Skeletal muscle satellite cell (primary cell): ENCODE measurements at regions not wholly inside any gene's neighbourhood (a gene's known extent, or its start where the extent isn't known, plus 50 kb on each side); places are given as distances from the start of the nearest gene placed in this dataset.
"Not testable (repeated sequence)": the region's sequence is repeated elsewhere in the genome, so short reads cannot be mapped to it uniquely, and the experiment has no call there.

Experiments used
- H3K27me3 ChIP-seq: 2 replicates; pipeline ENCODE4 v1.7.0; 2013; ENCODE audit warnings: low read length; ENCODE audit not compliant: control insufficient read depth, insufficient read depth
- H3K36me3 ChIP-seq: 2 replicates; pipeline ENCODE4 v1.7.0; 2013; ENCODE audit warnings: mild to moderate bottlenecking, control low read depth, low read length; ENCODE audit not compliant: insufficient read depth
- H3K4me1 ChIP-seq: 2 replicates; pipeline ENCODE4 v1.7.0; 2013; ENCODE audit warnings: low read length; ENCODE audit not compliant: control insufficient read depth, insufficient read depth
- H3K4me2 ChIP-seq: 2 replicates; pipeline ENCODE4 v1.7.0; 2013; ENCODE audit warnings: mild to moderate bottlenecking, low read length
- H3K4me3 ChIP-seq: 2 replicates; pipeline ENCODE4 v1.7.0; 2013; ENCODE audit warnings: low read length
- H3K9ac ChIP-seq: 2 replicates; pipeline ENCODE4 v1.7.0; 2013; ENCODE audit warnings: mild to moderate bottlenecking, low read depth, low read length, moderate library complexity
- H3K9me3 ChIP-seq: replicated peaks from 2 replicates; pipeline ENCODE4 v1.7.0; 2013; ENCODE audit warnings: mild to moderate bottlenecking, control low read depth, low read length

DNA sequence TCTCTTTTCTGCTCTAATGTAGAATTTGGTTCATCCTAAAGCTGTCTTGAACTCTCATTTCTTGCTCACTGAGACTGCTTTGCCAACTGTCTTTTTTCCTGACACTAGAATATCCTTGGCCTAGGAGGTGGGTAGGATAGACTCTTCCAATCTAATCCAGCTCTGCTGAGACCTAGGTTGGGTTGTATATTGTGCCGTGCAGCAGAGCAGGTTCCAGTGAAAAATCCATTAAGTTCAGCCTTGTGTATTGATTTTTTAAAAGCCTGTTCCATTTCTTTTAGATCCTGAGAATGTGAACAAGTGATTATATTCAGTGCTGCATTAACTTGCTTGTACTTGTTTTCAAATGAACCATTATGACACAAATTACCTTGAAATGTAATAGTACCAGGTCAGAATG, 539.6 kb downstream of the LRRC70 start:
- Histone ChIP-seq H3K4me2 (no peak overlapping the region), H3K4me3 (no peak overlapping the region), H3K36me3 (no peaks in the 10 kb centered on the region), H3K4me1 (no peaks in the 10 kb centered on the region), H3K9ac (no peak overlapping the region), H3K27me3 (peaks cover 3% of the 10 kb centered on the region), H3K9me3 (no peaks in the 10 kb centered on the region)

DNA sequence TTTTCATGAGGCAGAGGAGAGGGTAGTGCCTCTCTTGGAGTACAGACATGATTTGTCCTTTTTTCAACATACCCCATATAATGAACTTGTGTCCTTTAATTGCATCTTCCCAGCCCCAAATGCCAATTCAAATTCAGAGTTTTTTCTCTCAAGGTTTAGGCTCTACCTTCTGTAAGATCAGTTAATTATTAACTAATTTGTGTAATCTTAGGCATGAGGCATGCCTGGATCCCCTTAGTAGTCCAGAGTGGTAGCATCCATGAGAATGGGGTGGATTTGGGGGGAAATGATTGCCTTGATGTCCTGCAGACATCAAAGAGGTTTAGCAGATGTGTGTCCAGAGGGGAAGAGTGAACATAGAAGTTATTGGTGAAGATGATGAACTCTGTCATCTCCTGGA, 533.3 kb downstream of the LRRC70 start:
- Histone ChIP-seq H3K9me3 (no peaks in the 10 kb centered on the region), H3K4me1 (no peaks in the 10 kb centered on the region), H3K27me3 (no peaks in the 10 kb centered on the region), H3K4me2 (no peak overlapping the region), H3K9ac (no peak overlapping the region), H3K4me3 (no peak overlapping the region), H3K36me3 (no peaks in the 10 kb centered on the region)

DNA sequence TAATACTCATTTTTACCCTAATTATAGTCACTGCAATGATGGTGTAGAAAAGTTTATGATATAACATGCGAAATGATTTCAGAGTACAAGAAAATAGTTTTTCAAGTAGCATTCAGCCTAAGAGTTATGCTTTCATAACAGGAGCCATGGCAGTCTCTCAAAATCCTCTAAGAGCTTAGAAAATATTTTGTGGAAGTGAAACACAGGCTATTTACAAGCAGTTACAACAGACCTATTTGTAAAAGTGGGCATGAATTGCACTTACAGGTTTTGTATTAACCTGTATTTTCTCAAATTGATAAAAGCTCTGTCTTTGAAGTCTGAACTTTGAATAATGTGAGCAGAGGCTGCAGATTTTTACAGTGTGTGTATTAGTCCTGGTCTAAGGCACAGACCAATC, 523.3 kb downstream of the LRRC70 start:
- H3K27me3 ChIP-seq: no peaks in the 10 kb centered on the region
- no peak overlapping the region for H3K4me3 ChIP-seq
- H3K9me3 ChIP-seq: no peaks in the 10 kb centered on the region
- no peak overlapping the region for H3K4me2 ChIP-seq
- H3K9ac ChIP-seq: no peak overlapping the region
- no peaks in the 10 kb centered on the region for H3K4me1 ChIP-seq
- no peaks in the 10 kb centered on the region for H3K36me3 ChIP-seq

DNA sequence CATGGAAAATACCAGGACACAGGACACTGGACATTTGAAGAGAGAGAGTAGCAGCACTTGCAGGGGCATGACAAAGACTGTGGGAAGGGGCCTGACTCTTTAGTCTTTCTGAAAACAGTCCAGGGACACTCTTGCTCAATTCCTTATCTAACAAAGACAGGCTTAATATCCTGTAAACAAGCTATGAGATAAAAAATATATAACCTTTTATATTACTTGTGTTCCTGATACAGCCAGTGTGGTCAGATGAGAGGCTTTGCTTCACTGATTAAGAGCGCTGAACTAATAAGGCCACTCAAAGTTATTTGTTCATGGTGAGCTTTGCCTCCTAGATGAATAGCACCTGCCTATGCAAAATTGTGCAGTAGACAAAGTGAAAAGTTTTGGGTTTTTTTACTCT, 518.7 kb downstream of the LRRC70 start:
- Histone ChIP-seq H3K4me1 (no peaks in the 10 kb centered on the region), H3K9ac (no peak overlapping the region)

DNA sequence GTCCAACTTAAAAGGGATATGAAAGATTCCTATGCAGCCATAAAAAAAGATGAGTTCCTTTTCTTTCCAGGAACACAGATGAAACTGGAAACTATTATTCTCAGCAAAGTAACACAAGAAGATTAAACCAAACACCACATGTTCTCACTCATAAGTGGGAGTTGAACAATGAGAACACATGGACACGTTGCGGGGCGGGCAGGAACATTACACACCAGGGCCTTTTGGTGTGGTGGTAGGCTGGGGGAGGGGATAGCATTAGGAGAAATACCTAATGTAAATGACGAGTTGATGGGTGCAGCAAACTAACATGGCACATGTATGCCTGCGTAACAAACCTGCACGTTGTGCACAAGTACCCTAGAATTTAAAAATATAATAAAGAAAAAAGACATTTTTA, 516.1 kb downstream of the LRRC70 start:
- Histone ChIP-seq H3K36me3 (no peaks in the 10 kb centered on the region), H3K4me3 (no peak overlapping the region), H3K4me2 (no peak overlapping the region), H3K9me3 (no peaks in the 10 kb centered on the region), H3K9ac (no peak overlapping the region), H3K4me1 (no peaks in the 10 kb centered on the region), H3K27me3 (peaks cover 4% of the 10 kb centered on the region)

More for the DNA sequence above, 518.7 kb downstream of the LRRC70 start:
- Histone ChIP-seq H3K9me3 (no peaks in the 10 kb centered on the region), H3K4me2 (no peak overlapping the region), H3K36me3 (no peaks in the 10 kb centered on the region), H3K4me3 (no peak overlapping the region), H3K27me3 (peaks cover 4% of the 10 kb centered on the region)

DNA sequence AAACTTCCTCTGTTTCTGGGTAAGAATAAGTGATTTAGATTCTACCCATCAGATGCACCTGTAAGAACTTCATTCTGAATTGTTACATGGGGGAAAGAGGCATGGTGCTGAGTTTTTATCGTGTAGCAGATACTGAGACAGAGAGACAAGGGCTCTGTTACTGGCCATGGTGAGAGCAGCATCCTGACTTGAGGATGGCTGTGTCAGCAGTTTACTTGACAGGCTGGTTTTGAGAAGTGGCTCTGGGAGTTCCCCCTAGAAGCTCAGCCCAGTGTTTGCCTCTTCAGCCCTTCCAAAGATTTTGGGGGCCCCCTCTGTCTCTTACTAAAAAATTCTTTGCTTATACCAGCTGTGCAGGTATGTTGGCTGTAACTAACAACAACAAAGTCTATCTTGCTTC, 510.5 kb downstream of the LRRC70 start:
- H3K4me3 ChIP-seq: no peak overlapping the region
- H3K36me3 ChIP-seq: no peaks in the 10 kb centered on the region
- no peak overlapping the region for H3K4me2 ChIP-seq
- H3K4me1 ChIP-seq: no peaks in the 10 kb centered on the region
- H3K27me3 ChIP-seq: no peaks in the 10 kb centered on the region
- H3K9ac ChIP-seq: no peak overlapping the region
- H3K9me3 ChIP-seq: no peaks in the 10 kb centered on the region

DNA sequence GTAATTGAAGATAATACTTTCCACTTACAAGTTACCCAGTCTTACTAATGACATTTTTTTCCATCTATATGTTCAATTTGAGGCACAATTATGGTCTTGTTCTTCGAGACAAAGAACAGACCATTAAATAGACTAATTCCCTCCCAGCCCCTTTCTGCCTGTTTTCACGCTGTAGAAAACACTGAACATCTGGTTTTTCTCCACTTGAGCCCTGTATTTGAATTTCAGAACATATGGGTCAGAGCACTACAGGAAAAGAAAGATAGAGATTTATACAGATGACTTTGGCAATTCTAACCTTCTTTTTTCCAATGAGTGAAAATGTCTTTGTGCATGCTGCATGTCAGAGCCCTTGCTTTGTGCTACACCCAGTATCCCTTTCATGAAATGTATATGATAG, 506.9 kb downstream of the LRRC70 start:
- H3K36me3 ChIP-seq: no peaks in the 10 kb centered on the region
- no peaks in the 10 kb centered on the region for H3K9me3 ChIP-seq
- H3K4me3 ChIP-seq: no peak overlapping the region
- no peaks in the 10 kb centered on the region for H3K4me1 ChIP-seq
- no peaks in the 10 kb centered on the region for H3K27me3 ChIP-seq
- no peak overlapping the region for H3K9ac ChIP-seq
- H3K4me2 ChIP-seq: no peak overlapping the region

DNA sequence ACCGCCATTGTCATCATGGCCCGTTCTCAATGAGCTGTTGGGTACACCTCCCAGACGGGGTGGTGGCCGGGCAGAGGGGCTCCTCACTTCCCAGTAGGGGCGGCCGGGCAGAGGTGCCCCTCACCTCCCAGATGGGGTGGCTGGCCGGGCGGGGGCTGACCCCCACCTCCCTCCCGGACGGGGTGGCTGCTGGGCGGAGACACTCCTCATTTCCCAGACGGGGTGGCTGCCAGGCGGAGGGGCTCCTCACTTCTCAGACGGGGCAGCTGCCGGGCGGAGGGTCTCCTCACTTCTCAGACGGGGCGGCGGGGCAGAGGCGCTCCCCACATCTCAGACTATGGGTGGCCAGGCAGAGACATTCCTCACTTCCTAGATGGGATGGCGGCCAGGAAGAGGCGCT, 505.1 kb downstream of the LRRC70 start:
- not testable (repeated sequence) for H3K27me3 ChIP-seq, H3K4me3 ChIP-seq, H3K4me2 ChIP-seq, H3K9me3 ChIP-seq, H3K4me1 ChIP-seq, H3K9ac ChIP-seq, H3K36me3 ChIP-seq

DNA sequence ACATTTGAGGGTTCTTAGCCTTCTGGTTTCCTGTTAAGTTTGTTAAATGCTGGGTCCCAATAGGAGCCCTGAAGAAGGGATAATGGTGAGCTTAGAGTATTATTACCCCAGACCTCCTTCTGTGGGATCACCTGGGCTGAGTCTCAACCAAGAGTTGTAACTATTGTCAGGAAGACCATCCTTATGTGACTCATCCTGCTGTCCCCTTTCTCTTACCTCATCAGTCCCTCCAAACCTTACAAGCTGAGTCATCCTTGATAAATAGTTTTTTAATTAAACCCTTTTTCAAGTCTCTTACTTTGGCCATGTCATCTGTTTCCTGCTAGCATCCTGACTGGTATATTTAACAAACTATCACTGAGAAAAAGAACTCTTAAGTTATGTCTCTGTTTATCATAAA, 502.8 kb downstream of the LRRC70 start:
- Histone ChIP-seq H3K27me3 (no peaks in the 10 kb centered on the region), H3K4me3 (no peak overlapping the region), H3K9ac (no peak overlapping the region), H3K4me1 (no peaks in the 10 kb centered on the region), H3K36me3 (no peaks in the 10 kb centered on the region), H3K9me3 (no peaks in the 10 kb centered on the region), H3K4me2 (no peak overlapping the region)

DNA sequence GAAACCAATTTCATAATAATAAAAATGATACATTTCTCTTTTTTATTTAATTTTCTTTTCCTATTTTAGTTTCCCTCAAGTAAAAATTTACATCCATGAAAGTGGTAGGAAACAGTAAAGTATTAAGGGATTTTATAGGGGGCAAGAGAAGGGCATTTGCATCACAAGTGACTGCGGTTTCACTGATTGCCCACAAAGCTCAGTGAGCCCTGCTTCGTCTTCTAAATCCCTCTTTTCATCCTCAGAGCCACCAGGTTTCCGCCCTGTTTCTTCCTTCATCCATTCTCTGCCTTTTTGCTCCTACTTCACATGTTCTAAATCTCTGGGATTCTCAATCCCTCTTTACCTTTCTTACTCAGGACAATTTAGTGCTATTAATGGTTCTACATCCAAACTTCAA, 491.4 kb downstream of the LRRC70 start:
- no peak overlapping the region for H3K4me3 ChIP-seq
- H3K9me3 ChIP-seq: no peaks in the 10 kb centered on the region
- no peak overlapping the region for H3K4me2 ChIP-seq
- no peaks in the 10 kb centered on the region for H3K27me3 ChIP-seq
- no peaks in the 10 kb centered on the region for H3K36me3 ChIP-seq
- no peaks in the 10 kb centered on the region for H3K4me1 ChIP-seq
- H3K9ac ChIP-seq: no peak overlapping the region

DNA sequence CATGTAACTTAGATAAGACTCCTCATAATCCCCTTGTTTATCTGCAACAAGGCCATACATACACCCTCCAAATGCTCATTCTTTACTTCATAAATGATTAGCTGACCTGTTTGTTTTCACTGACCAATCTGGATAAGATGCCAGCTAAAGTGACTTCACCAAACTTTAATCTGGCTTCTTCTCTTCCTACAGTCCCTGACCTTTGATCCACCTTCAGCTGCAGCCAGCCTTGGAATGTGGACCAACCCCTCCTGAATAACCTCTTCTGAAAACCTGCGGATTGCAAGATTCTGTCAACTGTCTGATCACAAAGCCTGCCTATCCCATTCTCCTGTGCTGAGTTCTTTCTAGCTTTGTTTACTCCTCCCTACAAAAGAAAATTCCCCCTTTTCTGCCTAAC, 476.8 kb downstream of the LRRC70 start:
- Histone ChIP-seq H3K9me3 (no peaks in the 10 kb centered on the region), H3K4me3 (no peak overlapping the region), H3K4me1 (no peaks in the 10 kb centered on the region), H3K9ac (no peak overlapping the region), H3K4me2 (no peak overlapping the region), H3K27me3 (no peaks in the 10 kb centered on the region), H3K36me3 (no peaks in the 10 kb centered on the region)

DNA sequence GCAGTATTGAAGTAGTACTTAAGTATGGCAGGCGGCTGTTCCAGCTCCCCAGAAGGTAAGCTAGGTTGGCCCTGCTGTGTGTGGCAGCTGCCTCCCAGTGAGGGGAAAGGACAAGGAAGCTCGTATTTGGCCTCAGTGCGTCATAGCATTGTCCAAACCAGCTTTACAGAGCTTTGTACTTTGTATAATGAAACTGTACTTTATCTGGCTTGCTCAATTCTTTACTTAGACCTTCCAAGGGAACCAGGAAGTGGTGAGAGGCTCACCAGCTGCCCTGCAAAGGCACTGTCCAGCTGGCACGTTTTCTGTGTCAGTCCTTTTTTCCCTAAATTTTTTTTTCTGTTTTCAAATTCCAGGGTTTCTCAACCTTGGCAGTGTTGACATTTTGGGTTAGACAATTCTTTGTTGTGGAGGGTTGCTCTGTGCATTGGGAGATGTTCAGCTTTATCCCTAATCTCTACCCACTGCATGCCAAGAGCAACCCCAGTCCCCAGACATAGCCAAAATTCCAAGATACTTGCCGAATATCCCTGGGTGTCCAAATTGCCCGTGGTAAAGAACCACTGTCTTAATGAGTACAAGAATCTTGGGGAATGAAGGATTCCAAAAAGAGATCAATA, 474.5 kb downstream of the LRRC70 start:
- no peak overlapping the region for H3K9ac ChIP-seq
- no peaks in the 10 kb centered on the region for H3K4me1 ChIP-seq
- H3K9me3 ChIP-seq: no peaks in the 10 kb centered on the region
- H3K4me2 ChIP-seq: no peak overlapping the region
- H3K4me3 ChIP-seq: no peak overlapping the region
- no peaks in the 10 kb centered on the region for H3K27me3 ChIP-seq
- H3K36me3 ChIP-seq: no peaks in the 10 kb centered on the region
